Neural progenitor cell (in vitro differentiated cells): ENCODE measurements at regions not wholly inside any gene's neighbourhood (a gene's known extent, or its start where the extent isn't known, plus 50 kb on each side); places are given as distances from the start of the nearest gene placed in this dataset.

Experiments used
- DNase-seq: peaks from one replicate; pipeline ENCODE4 v3.0.0-alpha.2; 2016; ENCODE audit warnings: low spot score
- H2AFZ ChIP-seq: fragments of 200-600 bp; sonication (generic); replicated peaks from 2 replicates; pipeline ENCODE4 v1.6.1; 2016; ENCODE audit warnings: antibody characterized with exemption
- H3F3A ChIP-seq: fragments of 200-600 bp; sonication (generic); 2 replicates; pipeline ENCODE4 v1.6.1; 2016; ENCODE audit warnings: antibody characterized with exemption, low read depth
- H3K27ac ChIP-seq: fragments of 200-600 bp; sonication (generic); 2 replicates; pipeline ENCODE4 v1.5.1; 2016; ENCODE audit warnings: mild to moderate bottlenecking
- H3K27me3 ChIP-seq: fragments of 200-600 bp; sonication (generic); 2 replicates; pipeline ENCODE4 v1.6.1; 2016; ENCODE audit warnings: mild to moderate bottlenecking, moderate library complexity
- H3K36me3 ChIP-seq: fragments of 200-600 bp; sonication (generic); 2 replicates; pipeline ENCODE4 v1.5.1; 2016
- H3K4me1 ChIP-seq: fragments of 200-600 bp; sonication (generic); 2 replicates; pipeline ENCODE4 v1.6.1; 2016; ENCODE audit warnings: mixed run types
- H3K4me2 ChIP-seq: fragments of 200-600 bp; sonication (generic); 2 replicates; pipeline ENCODE4 v1.6.1; 2016
- H3K4me3 ChIP-seq: fragments of 200-600 bp; sonication (generic); 2 replicates; pipeline ENCODE4 v1.5.1; 2016
- H3K79me2 ChIP-seq: fragments of 200-600 bp; sonication (generic); 2 replicates; pipeline ENCODE4 v1.6.1; 2016; ENCODE audit warnings: low read depth
- H3K9ac ChIP-seq: fragments of 200-600 bp; sonication (generic); 2 replicates; pipeline ENCODE4 v1.6.1; 2016
- H3K9me3 ChIP-seq: fragments of 200-600 bp; sonication (generic); 2 replicates; pipeline ENCODE4 v1.5.1; 2016; ENCODE audit warnings: low read depth
- H4K20me1 ChIP-seq: fragments of 200-600 bp; sonication (generic); 2 replicates; pipeline ENCODE4 v1.6.1; 2016; ENCODE audit warnings: low read depth
- H3K27ac Mint-ChIP-seq: 3 replicates; pipeline ENCODE4 v1.8.0; 2021; ENCODE audit warnings: mixed read lengths
- H3K27me3 Mint-ChIP-seq: 2 replicates; pipeline ENCODE4 v1.8.0; 2022; ENCODE audit warnings: low read depth, mild to moderate bottlenecking, inconsistent platforms, moderate library complexity, mixed read lengths; ENCODE audit not compliant: insufficient read depth
- H3K36me3 Mint-ChIP-seq: 3 replicates; pipeline ENCODE4 v1.8.0; 2021; ENCODE audit warnings: mixed read lengths
- H3K4me1 Mint-ChIP-seq: 3 replicates; pipeline ENCODE4 v1.8.0; 2021; ENCODE audit warnings: mixed read lengths
- H3K4me3 Mint-ChIP-seq: 3 replicates; pipeline ENCODE4 v1.8.0; 2021; ENCODE audit warnings: mild to moderate bottlenecking, moderate library complexity, mixed read lengths
- H3K9me3 Mint-ChIP-seq: 3 replicates; pipeline ENCODE4 v1.8.0; 2020; ENCODE audit warnings: mixed read lengths
- CTCF ChIP-seq: fragments of 200-600 bp; sonication (generic); IDR thresholded peaks from 2 replicates; pipeline ENCODE4 v1.5.1; 2017; ENCODE audit warnings: antibody characterized with exemption, mild to moderate bottlenecking
- EZH2 ChIP-seq: fragments of 200-600 bp; sonication (generic); IDR thresholded peaks from 2 replicates; pipeline ENCODE4 v1.6.1; 2017; ENCODE audit warnings: antibody characterized with exemption, mild to moderate bottlenecking, moderate library complexity
- EZH2phosphoT487 ChIP-seq: fragments of 200-600 bp; sonication (generic); IDR thresholded peaks from 2 replicates; pipeline ENCODE4 v1.6.1; 2017; ENCODE audit warnings: antibody characterized with exemption

GRCh38 chr5:14064841-14065240 lies 78.3 kb upstream of the TRIO start:
- H4K20me1 ChIP-seq, result no peaks in the 10 kb centered on the region
- H3K9ac ChIP-seq, result no peak overlapping the region
- H3F3A ChIP-seq, result no peaks in the 10 kb centered on the region
- H2AFZ ChIP-seq, result no peak overlapping the region
- no peak overlapping the region for H3K27ac ChIP-seq
- H3K4me2 ChIP-seq, result no peak overlapping the region
- no peaks in the 10 kb centered on the region for H3K4me1 ChIP-seq
- no peak overlapping the region for H3K4me3 ChIP-seq
- no peaks in the 10 kb centered on the region for H3K9me3 ChIP-seq
- DNase-seq, result no peak
- no peaks in the 10 kb centered on the region for H3K36me3 ChIP-seq
- H3K79me2 ChIP-seq, result no peaks in the 10 kb centered on the region
- Mint-ChIP-seq H3K9me3 (peaks cover 2% of the 10 kb centered on the region), H3K4me1 (no peaks in the 10 kb centered on the region), H3K27ac (no peak overlapping the region), H3K27me3 (peaks cover 2% of the 10 kb centered on the region), H3K36me3 (no peaks in the 10 kb centered on the region), H3K4me3 (no peak overlapping the region)
- TF ChIP-seq EZH2, result no peak
- no peak for TF ChIP-seq EZH2phosphoT487
- no peak for TF ChIP-seq CTCF
- H3K27me3 ChIP-seq, result no peaks in the 10 kb centered on the region

DNA sequence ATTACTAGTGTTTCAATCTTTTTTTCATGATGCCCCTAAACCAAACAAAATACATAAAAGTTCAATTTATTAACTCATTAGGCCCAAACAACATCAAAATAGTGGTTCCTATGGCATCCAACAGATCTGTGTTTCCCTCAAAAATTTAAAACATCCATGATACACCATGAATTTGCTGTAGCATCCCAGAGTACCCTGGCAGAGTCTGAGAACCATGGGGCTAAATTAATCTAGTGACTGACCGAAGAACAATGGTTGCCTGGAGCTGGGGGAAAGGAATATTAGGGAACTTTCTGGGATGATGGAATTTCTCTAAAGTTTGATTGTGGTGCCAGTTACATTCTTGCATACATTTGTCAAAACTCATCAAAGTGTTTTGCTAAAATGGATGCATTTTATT lies 79.5 kb upstream of the TRIO start:
- H3K79me2 ChIP-seq, result no peaks in the 10 kb centered on the region
- Mint-ChIP-seq H3K27ac (no peak overlapping the region), H3K36me3 (no peaks in the 10 kb centered on the region), H3K9me3 (peaks cover 2% of the 10 kb centered on the region), H3K4me3 (no peak overlapping the region), H3K4me1 (no peaks in the 10 kb centered on the region), H3K27me3 (peaks cover 2% of the 10 kb centered on the region)
- TF ChIP-seq EZH2, result no peak
- TF ChIP-seq CTCF, result no peak
- no peak for TF ChIP-seq EZH2phosphoT487
- H3K9ac ChIP-seq, result no peak overlapping the region
- H3K27ac ChIP-seq, result no peak overlapping the region
- no peaks in the 10 kb centered on the region for H3K4me1 ChIP-seq
- H3K4me2 ChIP-seq, result no peak overlapping the region
- H3K9me3 ChIP-seq, result no peaks in the 10 kb centered on the region
- no peak overlapping the region for H2AFZ ChIP-seq
- DNase-seq, result no peak
- H3K36me3 ChIP-seq, result no peaks in the 10 kb centered on the region
- no peaks in the 10 kb centered on the region for H4K20me1 ChIP-seq
- no peaks in the 10 kb centered on the region for H3F3A ChIP-seq
- no peak overlapping the region for H3K4me3 ChIP-seq
- no peaks in the 10 kb centered on the region for H3K27me3 ChIP-seq

DNA sequence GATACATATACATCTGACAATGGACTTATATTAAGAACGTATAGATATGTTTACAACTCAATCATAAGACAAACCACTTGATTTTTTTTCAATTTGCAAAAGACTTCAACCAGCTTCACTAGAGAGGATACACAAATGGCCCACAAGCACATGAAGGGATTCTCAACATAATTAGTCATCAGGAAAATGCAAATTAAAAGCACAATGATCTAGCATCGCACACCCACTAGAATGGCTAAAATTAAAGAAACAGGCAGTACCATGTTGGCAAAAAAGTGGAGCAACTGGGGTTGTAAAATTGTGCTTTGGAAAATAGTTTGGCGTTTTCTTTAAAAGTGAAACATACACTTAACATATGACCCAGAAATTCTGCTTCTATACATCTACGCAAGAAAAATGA lies 80.0 kb upstream of the TRIO start:
- Histone ChIP-seq H3K4me3 (no peak overlapping the region), H4K20me1 (no peaks in the 10 kb centered on the region), H3K27me3 (no peaks in the 10 kb centered on the region), H3K9me3 (no peaks in the 10 kb centered on the region), H3K27ac (no peak overlapping the region), H3K79me2 (no peaks in the 10 kb centered on the region), H2AFZ (no peak overlapping the region), H3K9ac (no peak overlapping the region), H3F3A (no peaks in the 10 kb centered on the region), H3K4me2 (no peak overlapping the region), H3K4me1 (no peaks in the 10 kb centered on the region), H3K36me3 (no peaks in the 10 kb centered on the region)
- TF ChIP-seq EZH2phosphoT487, result no peak
- no peak for TF ChIP-seq CTCF
- no peak for TF ChIP-seq EZH2
- H3K36me3 Mint-ChIP-seq, result no peaks in the 10 kb centered on the region
- no peaks in the 10 kb centered on the region for H3K4me1 Mint-ChIP-seq
- no peak for DNase-seq
- H3K4me3 Mint-ChIP-seq, result no peak overlapping the region
- no peak overlapping the region for H3K27ac Mint-ChIP-seq
- H3K27me3 Mint-ChIP-seq, result peaks cover 2% of the 10 kb centered on the region
- H3K9me3 Mint-ChIP-seq, result peaks cover 2% of the 10 kb centered on the region

DNA sequence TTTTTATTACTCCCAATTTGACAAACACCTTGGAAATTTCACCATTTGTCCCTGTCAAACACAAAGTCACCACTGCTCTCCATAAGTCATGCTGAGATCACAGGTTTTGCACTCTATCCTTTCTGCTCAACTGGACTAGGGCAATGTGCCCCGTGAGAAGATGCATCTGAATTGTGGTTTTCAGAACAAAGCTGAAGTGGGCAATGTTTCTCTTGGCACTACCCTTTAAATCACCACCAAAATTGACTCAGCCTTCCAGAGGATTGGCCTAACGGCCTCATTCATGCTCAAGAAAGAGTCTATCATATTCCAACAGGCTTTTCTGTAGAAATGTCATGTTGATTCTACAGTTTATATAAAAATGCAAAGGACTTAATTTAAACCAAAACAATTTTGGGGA lies 81.0 kb upstream of the TRIO start:
- no peaks in the 10 kb centered on the region for H3K27me3 ChIP-seq
- no peak overlapping the region for H2AFZ ChIP-seq
- no peaks in the 10 kb centered on the region for H3K36me3 ChIP-seq
- H3K79me2 ChIP-seq, result no peaks in the 10 kb centered on the region
- H3K4me2 ChIP-seq, result no peak overlapping the region
- peaks cover 2% of the 10 kb centered on the region for H3K27me3 Mint-ChIP-seq
- TF ChIP-seq CTCF (no peak), EZH2phosphoT487 (no peak), EZH2 (no peak)
- no peaks in the 10 kb centered on the region for H3K36me3 Mint-ChIP-seq
- no peak for DNase-seq
- no peak overlapping the region for H3K4me3 Mint-ChIP-seq
- no peak overlapping the region for H3K27ac Mint-ChIP-seq
- H3F3A ChIP-seq, result no peaks in the 10 kb centered on the region
- H3K9me3 ChIP-seq, result no peaks in the 10 kb centered on the region
- peaks cover 2% of the 10 kb centered on the region for H3K9me3 Mint-ChIP-seq
- no peak overlapping the region for H3K9ac ChIP-seq
- no peak overlapping the region for H3K4me3 ChIP-seq
- no peaks in the 10 kb centered on the region for H3K4me1 Mint-ChIP-seq
- H3K27ac ChIP-seq, result no peak overlapping the region
- no peaks in the 10 kb centered on the region for H4K20me1 ChIP-seq
- H3K4me1 ChIP-seq, result no peaks in the 10 kb centered on the region
